ENCODE measurements at regions not wholly inside any gene's neighbourhood (a gene's known extent, or its start where the extent isn't known, plus 50 kb on each side); places are given as distances from the start of the nearest gene placed in this dataset.

DNA sequence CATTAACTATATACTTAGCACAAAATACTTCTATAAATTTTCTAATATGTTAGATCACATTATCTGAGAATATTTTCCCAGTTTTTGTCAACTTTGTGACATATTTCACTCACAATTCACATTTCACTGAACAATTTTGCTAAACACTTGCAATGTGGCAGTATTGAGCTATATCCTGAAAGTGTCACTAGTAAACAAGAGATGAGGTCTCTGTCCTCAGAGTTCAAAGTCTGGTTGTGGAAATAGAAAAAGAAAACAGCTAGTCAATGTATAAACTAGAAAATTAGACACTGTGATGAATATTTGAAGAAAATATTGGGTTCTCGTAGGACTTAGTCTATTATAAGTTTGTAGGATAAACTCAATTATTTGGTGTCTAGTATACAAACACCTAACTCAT, 87.4 kb upstream of the CHORDC1 start:
- Histone ChIP-seq H4K20me1 (ENCODE audit: insufficient read depth, poor library complexity, severe bottlenecking) (no peaks in the 10 kb centered on the region), H3K36me3 (replicated peaks; ENCODE audit: insufficient read depth, low read depth) (no peaks in the 10 kb centered on the region), H3K4me1 (ENCODE audit: insufficient read depth) (no peaks in the 10 kb centered on the region), H3K9me3 (ENCODE audit: low read depth) (no peaks in the 10 kb centered on the region), H3K9me2 (replicated peaks; ENCODE audit: insufficient read depth) (no peaks in the 10 kb centered on the region), H3K79me2 (no peaks in the 10 kb centered on the region), H3K4me3 (no peak overlapping the region), H3K4me2 (no peak overlapping the region), H2AFZ (no peak overlapping the region), H3K27ac (peak overlapping the region; percentile 5), H3K27me3 (no peaks in the 10 kb centered on the region)
- 74% methylated on average over 1 of the region's 1 CpG for WGBS (ENCODE audit: low lambda C conversion rate, missing lambda C conversion rate)
- TF ChIP-seq, protein P1, sequence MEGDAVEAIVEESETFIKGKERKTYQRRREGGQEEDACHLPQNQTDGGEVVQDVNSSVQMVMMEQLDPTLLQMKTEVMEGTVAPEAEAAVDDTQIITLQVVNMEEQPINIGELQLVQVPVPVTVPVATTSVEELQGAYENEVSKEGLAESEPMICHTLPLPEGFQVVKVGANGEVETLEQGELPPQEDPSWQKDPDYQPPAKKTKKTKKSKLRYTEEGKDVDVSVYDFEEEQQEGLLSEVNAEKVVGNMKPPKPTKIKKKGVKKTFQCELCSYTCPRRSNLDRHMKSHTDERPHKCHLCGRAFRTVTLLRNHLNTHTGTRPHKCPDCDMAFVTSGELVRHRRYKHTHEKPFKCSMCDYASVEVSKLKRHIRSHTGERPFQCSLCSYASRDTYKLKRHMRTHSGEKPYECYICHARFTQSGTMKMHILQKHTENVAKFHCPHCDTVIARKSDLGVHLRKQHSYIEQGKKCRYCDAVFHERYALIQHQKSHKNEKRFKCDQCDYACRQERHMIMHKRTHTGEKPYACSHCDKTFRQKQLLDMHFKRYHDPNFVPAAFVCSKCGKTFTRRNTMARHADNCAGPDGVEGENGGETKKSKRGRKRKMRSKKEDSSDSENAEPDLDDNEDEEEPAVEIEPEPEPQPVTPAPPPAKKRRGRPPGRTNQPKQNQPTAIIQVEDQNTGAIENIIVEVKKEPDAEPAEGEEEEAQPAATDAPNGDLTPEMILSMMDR (IDR thresholded peaks at IDR 0.05; ENCODE audit: poor library complexity): peak; percentile 31
- no peak for TF ChIP-seq EZH2phosphoT487 (IDR thresholded peaks at IDR 0.05; ENCODE audit: low read depth, severe bottlenecking, unreplicated experiment)
- no peak for DNase-seq (ENCODE audit: low spot score)

DNA sequence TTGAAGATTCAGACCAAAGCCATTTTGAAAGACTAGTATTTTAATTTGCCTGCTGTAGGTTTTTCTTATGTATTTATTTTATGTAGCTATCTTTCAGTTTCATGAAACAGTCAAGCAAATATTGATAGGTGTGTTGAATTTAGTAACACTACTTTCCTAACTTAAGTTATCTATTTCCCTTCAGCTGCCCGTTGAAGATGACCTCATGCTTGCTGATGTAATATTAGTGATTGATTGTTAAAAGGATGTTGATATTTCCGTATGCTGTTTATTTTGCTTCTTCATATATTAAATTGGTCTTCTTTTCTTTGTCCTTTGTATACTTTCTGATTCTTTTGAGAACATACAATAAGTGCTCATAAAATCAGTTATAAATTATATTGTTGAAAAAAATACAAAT, 86.8 kb upstream of the CHORDC1 start:
- H3K4me3 ChIP-seq: no peak overlapping the region
- no peak for DNase-seq (ENCODE audit: low spot score)
- no peaks in the 10 kb centered on the region for H3K4me1 ChIP-seq (ENCODE audit: insufficient read depth)
- H3K36me3 ChIP-seq (replicated peaks; ENCODE audit: insufficient read depth, low read depth): no peaks in the 10 kb centered on the region
- no peaks in the 10 kb centered on the region for H3K9me3 ChIP-seq (ENCODE audit: low read depth)
- TF ChIP-seq EZH2 (IDR thresholded peaks at IDR 0.05; ENCODE audit: borderline replicate concordance): no peak
- no peak for TF ChIP-seq EZH2phosphoT487 (IDR thresholded peaks at IDR 0.05; ENCODE audit: low read depth, severe bottlenecking, unreplicated experiment)
- TF ChIP-seq, protein P1 (IDR thresholded peaks at IDR 0.05; ENCODE audit: poor library complexity): no peak
- H3K27ac ChIP-seq: peak overlapping the region; percentile 5
- no peaks in the 10 kb centered on the region for H3K79me2 ChIP-seq
- no peaks in the 10 kb centered on the region for H3K27me3 ChIP-seq
- WGBS (ENCODE audit: low lambda C conversion rate, missing lambda C conversion rate): 49% methylated on average over 2 of the region's 2 CpGs
- H3K9me2 ChIP-seq (replicated peaks; ENCODE audit: insufficient read depth): no peaks in the 10 kb centered on the region
- no peak overlapping the region for H3K4me2 ChIP-seq
- no peaks in the 10 kb centered on the region for H4K20me1 ChIP-seq (ENCODE audit: insufficient read depth, poor library complexity, severe bottlenecking)
- H2AFZ ChIP-seq: no peak overlapping the region

- Histone ChIP-seq H3K4me1 (ENCODE audit: insufficient read depth) (no peaks in the 10 kb centered on the region), H2AFZ (no peak overlapping the region), H3K79me2 (no peaks in the 10 kb centered on the region), H3K27ac (no peak overlapping the region), H3K27me3 (no peaks in the 10 kb centered on the region), H3K4me3 (no peak overlapping the region), H4K20me1 (ENCODE audit: insufficient read depth, poor library complexity, severe bottlenecking) (no peaks in the 10 kb centered on the region), H3K36me3 (replicated peaks; ENCODE audit: insufficient read depth, low read depth) (no peaks in the 10 kb centered on the region), H3K9me3 (ENCODE audit: low read depth) (no peaks in the 10 kb centered on the region), H3K9me2 (replicated peaks; ENCODE audit: insufficient read depth) (no peaks in the 10 kb centered on the region), H3K4me2 (no peak overlapping the region)
- 95% methylated on average over 3 of the region's 3 CpGs for WGBS (ENCODE audit: low lambda C conversion rate, missing lambda C conversion rate)
- TF ChIP-seq EZH2 (IDR thresholded peaks at IDR 0.05; ENCODE audit: borderline replicate concordance): no peak
- DNase-seq (ENCODE audit: low spot score): no peak
These were observed 71.7 kb upstream of the CHORDC1 start for GRCh38 chr11:90294526-90294925.

GRCh38 chr11:90294091-90294490, 71.2 kb upstream of the CHORDC1 start:
- no peaks in the 10 kb centered on the region for H3K27me3 ChIP-seq
- TF ChIP-seq, protein P1 (IDR thresholded peaks at IDR 0.05; ENCODE audit: poor library complexity): no peak
- TF ChIP-seq EZH2 (IDR thresholded peaks at IDR 0.05; ENCODE audit: borderline replicate concordance) (no peak), EZH2phosphoT487 (IDR thresholded peaks at IDR 0.05; ENCODE audit: low read depth, severe bottlenecking, unreplicated experiment) (no peak)
- no peaks in the 10 kb centered on the region for H3K4me1 ChIP-seq (ENCODE audit: insufficient read depth)
- H3K4me2 ChIP-seq: no peak overlapping the region
- no peak overlapping the region for H3K27ac ChIP-seq
- DNase-seq (ENCODE audit: low spot score): no peak
- H3K4me3 ChIP-seq: no peak overlapping the region
- no peaks in the 10 kb centered on the region for H3K36me3 ChIP-seq (replicated peaks; ENCODE audit: insufficient read depth, low read depth)
- H2AFZ ChIP-seq: no peak overlapping the region
- WGBS (ENCODE audit: low lambda C conversion rate, missing lambda C conversion rate): 87% methylated on average over 2 of the region's 2 CpGs
- no peaks in the 10 kb centered on the region for H4K20me1 ChIP-seq (ENCODE audit: insufficient read depth, poor library complexity, severe bottlenecking)
- no peaks in the 10 kb centered on the region for H3K9me2 ChIP-seq (replicated peaks; ENCODE audit: insufficient read depth)
- no peaks in the 10 kb centered on the region for H3K79me2 ChIP-seq
- no peaks in the 10 kb centered on the region for H3K9me3 ChIP-seq (ENCODE audit: low read depth)

Data from hepatocyte (in vitro differentiated cells).